ENCODE measurements at regions not wholly inside any gene's neighbourhood (a gene's known extent, or its start where the extent isn't known, plus 50 kb on each side); places are given as distances from the start of the nearest gene placed in this dataset.

DNA sequence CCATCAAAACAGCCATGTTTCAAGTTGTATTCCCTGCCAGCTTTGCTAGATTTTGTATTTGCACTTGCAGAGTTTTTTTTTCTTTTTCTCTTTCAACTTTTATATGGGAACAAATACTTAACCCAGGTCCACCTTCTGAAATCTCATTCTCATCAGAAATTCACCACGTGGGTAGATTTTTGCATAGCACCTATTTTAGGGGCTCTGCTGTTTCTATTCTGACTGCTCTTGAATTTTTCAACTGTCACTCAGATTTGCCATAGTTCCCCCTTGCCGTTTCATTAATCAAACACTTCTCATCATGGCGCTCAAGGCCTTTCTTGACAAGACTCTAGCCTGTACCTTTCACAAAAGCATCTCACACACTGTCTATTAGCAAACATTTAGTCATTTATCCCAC is 767.2 kb downstream of the VRK1 start:
- H3K4me1 ChIP-seq: no peaks in the 10 kb centered on the region
- no peaks in the 10 kb centered on the region for H3K27me3 ChIP-seq
- no peaks in the 10 kb centered on the region for H4K20me1 ChIP-seq
- no peaks in the 10 kb centered on the region for H3K36me3 ChIP-seq
- no peak overlapping the region for H3K27ac ChIP-seq
- H3K9me3 ChIP-seq (replicated peaks in 1 of 11): peaks cover 0 to 6% (median 0%) of the 10 kb centered on the region in 11 experiments; a peak in 3 of 22 replicates
- H3K4me2 ChIP-seq: no peak overlapping the region
- no peak for TF ChIP-seq Cebpa-rat (IDR thresholded peaks at IDR 0.05)
- no peak overlapping the region for H3K4me3 ChIP-seq
- H3K9ac ChIP-seq: no peak overlapping the region

DNA sequence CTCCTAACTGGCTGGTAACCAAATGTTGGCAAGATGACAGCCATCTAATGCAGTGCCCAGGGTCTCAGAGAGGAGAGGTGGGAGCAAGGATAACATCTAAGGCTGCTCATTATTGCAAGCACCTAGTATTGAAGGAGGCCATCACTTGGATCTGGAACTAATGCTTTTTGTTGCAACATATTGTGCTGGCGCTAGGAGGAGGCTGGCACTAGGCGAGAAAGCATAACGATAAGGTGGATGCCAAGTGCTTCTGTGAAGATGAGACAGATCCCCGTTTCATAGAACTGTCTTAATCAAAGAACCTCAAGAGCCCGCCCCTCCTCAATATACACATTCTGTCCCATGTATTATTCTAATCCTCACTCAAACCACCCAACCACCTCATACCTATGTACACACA is 774.0 kb downstream of the VRK1 start:
- Histone ChIP-seq H3K4me1 (no peaks in the 10 kb centered on the region), H3K9ac (no peak overlapping the region), H4K20me1 (no peaks in the 10 kb centered on the region), H3K27ac (no peak overlapping the region), H3K9me3 (replicated peaks in 1 of 11) (0 out of 22 replicates have a peak, but pooled peaks cover 0 to 4% (median 0%) of the 10 kb centered on the region in 11 experiments), H3K36me3 (no peaks in the 10 kb centered on the region), H3K27me3 (no peaks in the 10 kb centered on the region), H3K4me2 (no peak overlapping the region), H3K4me3 (no peak overlapping the region)
- TF ChIP-seq Cebpa-rat (IDR thresholded peaks at IDR 0.05): no peak

DNA sequence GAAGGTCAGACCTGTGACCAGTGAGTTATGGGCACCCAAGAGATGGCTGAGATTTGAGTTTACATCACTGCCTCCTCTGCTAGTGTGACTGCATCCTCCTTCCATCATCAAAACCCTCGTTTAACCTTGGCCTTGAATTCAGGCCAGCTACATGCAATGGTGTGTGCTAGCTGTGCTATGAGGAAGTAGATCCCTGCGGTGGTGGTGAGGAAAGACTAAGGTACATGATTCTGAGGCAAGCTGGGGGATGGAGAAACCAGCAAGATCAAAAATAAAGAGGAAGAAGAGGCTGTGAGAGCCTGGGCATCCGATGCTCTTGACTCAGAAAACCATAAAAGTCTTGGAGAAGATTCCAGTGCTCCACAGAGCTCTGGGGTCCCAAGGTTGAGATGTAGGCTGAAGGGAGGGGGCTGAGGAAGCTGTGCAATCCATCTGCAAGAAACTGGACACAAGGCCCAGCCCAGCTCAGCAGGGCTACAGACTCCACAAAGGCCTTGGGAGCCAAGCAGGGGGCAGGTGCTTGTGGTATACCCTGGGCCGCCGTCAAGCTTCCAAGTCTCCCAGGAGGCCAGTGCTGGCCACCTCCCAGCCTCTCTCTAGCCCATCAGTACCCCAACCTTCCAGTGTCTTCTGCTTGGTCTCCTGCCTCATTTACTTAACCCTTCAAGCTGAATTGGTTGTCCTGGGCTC is 774.8 kb downstream of the VRK1 start:
- H3K4me2 ChIP-seq: no peak overlapping the region
- H4K20me1 ChIP-seq: no peaks in the 10 kb centered on the region
- TF ChIP-seq Cebpa-rat (IDR thresholded peaks at IDR 0.05): no peak

DNA sequence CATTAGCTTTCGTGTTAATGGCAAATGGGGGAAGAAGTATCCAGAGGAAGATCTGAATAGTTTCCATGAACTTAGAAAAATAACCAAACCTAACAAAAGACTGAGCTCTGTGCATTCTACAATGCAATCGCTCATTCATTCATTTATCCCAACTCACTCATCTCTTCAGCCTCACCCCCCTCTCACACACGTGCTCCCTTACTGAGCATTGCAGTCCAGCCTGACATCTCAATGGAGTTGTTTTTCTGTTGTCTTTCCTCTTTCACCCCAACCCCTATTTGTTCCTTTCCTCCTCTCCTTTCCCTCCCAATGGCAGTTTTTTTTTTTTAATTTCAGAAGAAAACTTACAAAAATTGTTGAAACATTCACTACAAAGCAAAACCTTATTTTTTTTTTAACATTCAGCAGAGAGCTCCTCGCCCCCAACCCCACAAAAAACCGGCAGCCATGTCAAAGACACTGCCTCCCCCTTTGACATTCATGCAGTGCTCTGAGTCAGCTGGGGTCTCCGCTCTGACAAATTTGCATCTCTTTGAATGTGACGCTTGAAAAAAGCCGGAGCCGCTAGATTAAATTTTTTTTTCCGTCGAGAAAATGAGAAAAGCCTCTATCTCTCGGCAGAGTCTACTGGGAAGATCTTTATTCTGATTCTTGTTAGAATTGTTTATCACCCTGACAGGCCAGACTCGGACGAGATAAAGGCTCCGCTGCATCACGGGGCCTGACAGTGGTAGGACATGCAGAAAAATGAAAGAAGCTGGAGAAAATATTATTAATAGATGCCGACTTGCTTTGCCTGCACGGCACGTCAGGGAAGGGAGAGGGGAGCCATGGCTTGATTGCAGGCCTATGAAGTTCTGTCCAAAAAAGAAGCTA is 775.6 kb downstream of the VRK1 start:
- H3K4me1 ChIP-seq: no peaks in the 10 kb centered on the region
- H3K27me3 ChIP-seq: no peaks in the 10 kb centered on the region
- 0 out of 22 replicates have a peak, but pooled peaks cover 0 to 4% (median 0%) of the 10 kb centered on the region in 11 experiments for H3K9me3 ChIP-seq (replicated peaks in 1 of 11)
- no peak overlapping the region for H3K4me2 ChIP-seq
- H3K9ac ChIP-seq: no peak overlapping the region
- no peaks in the 10 kb centered on the region for H3K36me3 ChIP-seq
- no peak overlapping the region for H3K27ac ChIP-seq
- no peaks in the 10 kb centered on the region for H4K20me1 ChIP-seq
- no peak for TF ChIP-seq Cebpa-rat (IDR thresholded peaks at IDR 0.05)
- no peak overlapping the region for H3K4me3 ChIP-seq

More for the DNA sequence above, 774.8 kb downstream of the VRK1 start:
- no peaks in the 10 kb centered on the region for H3K36me3 ChIP-seq
- H3K4me1 ChIP-seq: no peaks in the 10 kb centered on the region
- no peak overlapping the region for H3K27ac ChIP-seq
- no peaks in the 10 kb centered on the region for H3K27me3 ChIP-seq
- H3K4me3 ChIP-seq: no peak overlapping the region
- H3K9me3 ChIP-seq (replicated peaks in 1 of 11): 0 out of 22 replicates have a peak, but pooled peaks cover 0 to 4% (median 0%) of the 10 kb centered on the region in 11 experiments
- no peak overlapping the region for H3K9ac ChIP-seq

DNA sequence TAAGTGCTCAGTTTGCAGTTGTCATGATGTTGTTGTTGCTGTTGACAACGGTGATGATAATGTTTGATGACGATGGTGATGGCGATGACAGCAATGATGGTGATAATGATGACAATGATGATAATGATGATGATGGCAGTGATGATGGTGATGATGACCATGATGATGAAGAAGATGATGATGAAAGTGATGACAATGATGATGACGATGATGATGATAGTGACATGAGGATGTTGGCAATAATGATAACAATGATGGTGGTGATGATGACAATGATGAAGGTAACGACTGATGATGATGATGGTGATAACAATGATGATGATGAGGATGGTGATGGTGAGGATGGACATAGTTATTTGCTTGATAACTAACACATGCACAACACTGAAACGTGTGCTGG is 778.5 kb downstream of the VRK1 start:
- no peak for TF ChIP-seq Cebpa-rat (IDR thresholded peaks at IDR 0.05)
- H3K27me3 ChIP-seq: no peaks in the 10 kb centered on the region
- no peak overlapping the region for H3K4me3 ChIP-seq

DNA sequence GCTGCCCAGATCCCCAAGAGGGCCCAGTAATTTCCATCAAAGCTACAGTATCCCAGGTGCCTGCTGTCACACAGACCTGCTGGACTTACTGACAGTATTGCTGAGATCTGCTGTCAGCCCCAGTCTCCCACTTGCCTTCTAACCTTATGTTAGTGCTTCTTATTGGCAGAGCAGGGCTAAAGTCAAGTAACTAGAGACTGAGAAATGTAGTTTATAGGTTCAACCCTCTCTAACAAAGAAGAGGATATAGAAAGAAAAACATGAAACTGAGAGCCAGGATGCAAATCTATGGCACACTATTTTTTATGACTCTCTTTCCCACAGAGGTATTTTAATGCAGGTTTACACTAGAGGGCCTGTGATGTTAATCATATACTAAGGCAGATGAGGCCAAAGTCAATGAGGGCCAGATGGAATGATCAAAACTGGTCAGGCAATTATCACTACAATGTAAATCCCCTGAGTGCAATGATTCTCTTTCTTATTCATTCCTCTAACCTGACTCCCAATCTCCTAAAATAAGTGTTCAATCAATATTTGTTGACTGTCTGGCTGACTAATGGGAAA is 781.9 kb downstream of the VRK1 start:
- Histone ChIP-seq H3K4me1 (no peaks in the 10 kb centered on the region), H3K36me3 (no peaks in the 10 kb centered on the region), H4K20me1 (no peaks in the 10 kb centered on the region), H3K4me2 (no peak overlapping the region), H3K4me3 (no peak overlapping the region), H3K9me3 (replicated peaks in 1 of 11) (no peaks in the 10 kb centered on the region), H3K27me3 (no peaks in the 10 kb centered on the region), H3K9ac (no peak overlapping the region), H3K27ac (no peak overlapping the region)
- no peak for TF ChIP-seq Cebpa-rat (IDR thresholded peaks at IDR 0.05)

More for the DNA sequence above, 778.5 kb downstream of the VRK1 start:
- H3K9ac ChIP-seq: no peak overlapping the region
- H3K4me2 ChIP-seq: no peak overlapping the region
- no peak overlapping the region for H3K27ac ChIP-seq
- 0 out of 22 replicates have a peak, but pooled peaks cover 0 to 4% (median 0%) of the 10 kb centered on the region in 11 experiments for H3K9me3 ChIP-seq (replicated peaks in 1 of 11)
- H3K36me3 ChIP-seq: no peaks in the 10 kb centered on the region
- no peaks in the 10 kb centered on the region for H3K4me1 ChIP-seq
- no peaks in the 10 kb centered on the region for H4K20me1 ChIP-seq

DNA sequence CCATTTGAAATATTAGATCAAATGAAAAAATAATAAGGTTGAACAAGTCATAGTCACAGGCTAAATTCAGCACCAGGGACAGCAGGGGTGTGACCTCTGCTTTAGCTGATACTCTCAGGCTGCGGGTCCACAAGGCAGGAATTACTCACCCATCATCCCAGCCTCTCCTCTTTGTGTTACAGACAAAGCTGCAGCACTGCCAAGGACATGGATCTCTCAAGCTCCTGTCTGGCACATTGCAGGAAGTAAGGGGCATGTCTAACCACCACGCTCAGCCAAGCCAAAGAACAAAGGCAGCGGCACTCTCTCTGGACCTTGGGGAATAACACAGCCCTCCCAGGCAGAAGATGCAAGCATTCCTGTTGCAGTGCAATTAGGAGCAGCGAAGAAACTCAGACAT is 783.8 kb downstream of the VRK1 start:
- Histone ChIP-seq H3K4me2 (no peak overlapping the region), H3K9ac (no peak overlapping the region), H3K4me1 (no peaks in the 10 kb centered on the region), H4K20me1 (no peaks in the 10 kb centered on the region), H3K9me3 (replicated peaks in 1 of 11) (no peaks in the 10 kb centered on the region), H3K27ac (no peak overlapping the region), H3K27me3 (no peaks in the 10 kb centered on the region), H3K4me3 (no peak overlapping the region), H3K36me3 (no peaks in the 10 kb centered on the region)
- TF ChIP-seq Cebpa-rat (IDR thresholded peaks at IDR 0.05): no peak

DNA sequence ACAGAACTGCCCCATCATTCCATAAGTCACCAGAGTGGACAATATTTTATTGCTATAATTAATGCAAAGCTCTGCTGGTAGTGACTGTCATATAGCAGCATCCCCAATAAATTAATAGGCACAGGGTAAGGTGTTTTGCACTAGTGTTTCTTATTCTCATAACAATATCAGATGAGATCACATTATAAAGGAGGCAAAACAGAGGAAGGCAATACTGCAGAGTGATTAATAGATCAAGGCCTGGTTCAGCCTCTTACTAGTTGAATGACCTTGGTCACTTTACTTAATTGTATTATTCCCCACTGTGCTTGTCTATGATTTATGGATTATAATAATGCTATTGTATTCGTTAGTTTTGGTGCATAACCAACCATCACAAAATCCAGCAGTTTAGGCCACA is 784.8 kb downstream of the VRK1 start:
- no peaks in the 10 kb centered on the region for H3K36me3 ChIP-seq
- no peak overlapping the region for H3K4me3 ChIP-seq
- H3K9me3 ChIP-seq (replicated peaks in 1 of 11): no peaks in the 10 kb centered on the region
- H4K20me1 ChIP-seq: no peaks in the 10 kb centered on the region
- no peak overlapping the region for H3K9ac ChIP-seq
- H3K27me3 ChIP-seq: no peaks in the 10 kb centered on the region
- H3K4me1 ChIP-seq: no peaks in the 10 kb centered on the region
- no peak overlapping the region for H3K4me2 ChIP-seq
- H3K27ac ChIP-seq: no peak overlapping the region
- TF ChIP-seq Cebpa-rat (IDR thresholded peaks at IDR 0.05): no peak

DNA sequence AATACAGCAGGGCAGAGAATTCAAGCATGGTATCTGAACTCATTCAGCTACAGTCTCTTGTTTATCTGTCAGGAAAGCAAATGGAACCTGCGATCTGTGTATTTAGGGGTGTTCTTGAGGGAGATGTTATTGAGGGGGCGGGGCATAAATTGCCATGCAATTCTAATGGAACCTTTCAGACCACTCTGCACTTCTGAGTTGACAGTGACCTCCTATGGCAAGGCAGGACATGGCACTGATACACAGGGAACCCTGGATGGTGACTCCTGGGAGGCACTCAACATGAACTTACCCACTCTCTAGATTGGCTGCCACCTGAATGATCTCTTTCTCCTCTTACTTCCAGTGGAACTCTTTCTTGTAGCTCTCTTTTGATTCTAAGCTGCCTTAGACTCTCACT is 787.3 kb downstream of the VRK1 start:
- no peak overlapping the region for H3K27ac ChIP-seq
- H3K9ac ChIP-seq: no peak overlapping the region
- no peaks in the 10 kb centered on the region for H3K36me3 ChIP-seq
- H3K4me1 ChIP-seq: no peaks in the 10 kb centered on the region
- TF ChIP-seq Cebpa-rat (IDR thresholded peaks at IDR 0.05): no peak
- no peaks in the 10 kb centered on the region for H3K9me3 ChIP-seq (replicated peaks in 1 of 11)
- no peaks in the 10 kb centered on the region for H4K20me1 ChIP-seq
- H3K27me3 ChIP-seq: no peaks in the 10 kb centered on the region
- H3K4me2 ChIP-seq: no peak overlapping the region
- no peak overlapping the region for H3K4me3 ChIP-seq

Data from BLaER1 treated with 17β-estradiol and CSF1 and Interleukin-3, amounts not matched to agents 10 nM and 100 nM (cell line).